NB4 (cell line): ENCODE measurements at regions not wholly inside any gene's neighbourhood (a gene's known extent, or its start where the extent isn't known, plus 50 kb on each side); places are given as distances from the start of the nearest gene placed in this dataset.

Experiments
- CTCF ChIP-seq: IDR thresholded peaks from one replicate; pipeline ENCODE4 v1.5.1; 2012; ENCODE audit warnings: low read depth, low read length
- POLR2A ChIP-seq: IDR thresholded peaks from 2 replicates; pipeline ENCODE4 v1.6.1; 2011; ENCODE audit warnings: mild to moderate bottlenecking; ENCODE audit not compliant: insufficient read length; ENCODE audit errors: extremely low read depth

- TF ChIP-seq CTCF (no peak), POLR2A (no peak)
These were observed 263.5 kb downstream of the NFKBIZ start for GRCh38 chr3:102112704-102113230.
